Thyroid gland (tissue), 4 donors: ENCODE measurements at regions not wholly inside any gene's neighbourhood (a gene's known extent, or its start where the extent isn't known, plus 50 kb on each side); places are given as distances from the start of the nearest gene placed in this dataset.

Experiments
- POLR2A ChIP-seq, 2 donors: fragments of 450-650 bp; IDR thresholded peaks; one replicate each; pipeline ENCODE4 v1.6.1; 2017; ENCODE audit warnings: antibody characterized with exemption in 2 of 2, mild to moderate bottlenecking in 2 of 2, moderate library complexity in 1 of 2
- TF ChIP-seq, protein P1 (sequence below), 6 experiments: fragments of 200-600 bp in 3 of 6; fragments of 450-650 bp in 3 of 6; sonication (generic) in 3 of 6; IDR thresholded peaks; one replicate each; pipeline ENCODE4 v1.5.1; 2016 to 2019; ENCODE audit warnings: antibody characterized with exemption in 6 of 6, mild to moderate bottlenecking in 2 of 6, inconsistent platforms in 1 of 6, moderate library complexity in 1 of 6

DNA sequence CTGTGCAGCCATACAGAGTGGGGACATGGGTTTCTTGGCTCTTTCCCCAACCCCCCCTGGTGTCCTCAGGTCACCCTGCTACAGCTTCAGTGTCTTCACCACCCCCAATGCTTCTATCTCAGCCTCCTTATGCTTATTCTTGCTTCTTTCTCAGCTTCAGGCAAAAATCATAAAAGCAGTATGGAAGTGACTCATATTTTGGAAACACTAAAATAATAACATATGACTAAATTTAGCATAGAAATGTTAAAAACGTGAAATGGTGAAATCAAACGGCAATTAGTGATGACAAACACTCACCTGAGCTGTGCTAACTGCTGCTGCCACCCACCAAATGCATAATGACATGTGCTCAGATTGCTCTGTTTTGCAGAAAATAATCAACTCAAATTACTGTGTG lies 475.2 kb upstream of the EPHA3 start:
- TF ChIP-seq, protein P1, sequence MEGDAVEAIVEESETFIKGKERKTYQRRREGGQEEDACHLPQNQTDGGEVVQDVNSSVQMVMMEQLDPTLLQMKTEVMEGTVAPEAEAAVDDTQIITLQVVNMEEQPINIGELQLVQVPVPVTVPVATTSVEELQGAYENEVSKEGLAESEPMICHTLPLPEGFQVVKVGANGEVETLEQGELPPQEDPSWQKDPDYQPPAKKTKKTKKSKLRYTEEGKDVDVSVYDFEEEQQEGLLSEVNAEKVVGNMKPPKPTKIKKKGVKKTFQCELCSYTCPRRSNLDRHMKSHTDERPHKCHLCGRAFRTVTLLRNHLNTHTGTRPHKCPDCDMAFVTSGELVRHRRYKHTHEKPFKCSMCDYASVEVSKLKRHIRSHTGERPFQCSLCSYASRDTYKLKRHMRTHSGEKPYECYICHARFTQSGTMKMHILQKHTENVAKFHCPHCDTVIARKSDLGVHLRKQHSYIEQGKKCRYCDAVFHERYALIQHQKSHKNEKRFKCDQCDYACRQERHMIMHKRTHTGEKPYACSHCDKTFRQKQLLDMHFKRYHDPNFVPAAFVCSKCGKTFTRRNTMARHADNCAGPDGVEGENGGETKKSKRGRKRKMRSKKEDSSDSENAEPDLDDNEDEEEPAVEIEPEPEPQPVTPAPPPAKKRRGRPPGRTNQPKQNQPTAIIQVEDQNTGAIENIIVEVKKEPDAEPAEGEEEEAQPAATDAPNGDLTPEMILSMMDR (IDR thresholded peaks at IDR 0.05) = no peak
- TF ChIP-seq POLR2A (IDR thresholded peaks at IDR 0.05) = no peak
